IMR-90 (cell line): ENCODE measurements at regions not wholly inside any gene's neighbourhood (a gene's known extent, or its start where the extent isn't known, plus 50 kb on each side); places are given as distances from the start of the nearest gene placed in this dataset.

ENCODE experiments used
- CTCF ChIP-seq: conservative IDR thresholded peaks from 2 replicates; pipeline ENCODE4 v1.5.1; 2012; ENCODE audit warnings: mild to moderate bottlenecking, low read depth, low read length, improper control_type of control experiment
- MAFK ChIP-seq: IDR thresholded peaks from 2 replicates; pipeline ENCODE4 v1.6.1; 2012; ENCODE audit warnings: low read depth, low read length, improper control_type of control experiment

GRCh38 chr10:121154310-121154709 lies 303.1 kb downstream of the WDR11 start:
- TF ChIP-seq CTCF (no peak), MAFK (no peak)
